ENCODE measurements at regions not wholly inside any gene's neighbourhood (a gene's known extent, or its start where the extent isn't known, plus 50 kb on each side); places are given as distances from the start of the nearest gene placed in this dataset.

DNA sequence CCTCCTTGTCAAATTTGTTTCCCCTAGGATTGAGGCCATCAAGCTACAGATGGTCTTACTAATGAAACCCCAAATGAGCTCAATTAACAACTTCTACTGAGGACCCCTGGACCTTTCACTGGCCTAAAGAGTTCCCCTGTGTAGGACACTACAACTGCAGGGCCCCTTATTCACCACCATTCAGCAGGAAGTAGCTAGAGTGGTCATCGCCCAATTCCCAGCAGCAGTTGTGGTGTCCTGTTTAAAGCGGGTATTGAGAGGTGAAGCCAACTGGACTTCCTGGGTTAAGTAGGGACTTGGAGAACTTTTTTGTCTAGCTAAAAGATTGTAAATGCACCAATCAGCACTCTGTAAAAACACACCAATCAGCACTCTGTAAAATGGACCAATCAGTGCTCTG, 1466.9 kb downstream of the KCNT2 start:
- H3K9me3 ChIP-seq (ENCODE audit: control insufficient read depth in 2 of 2, insufficient read depth in 1 of 2, low read depth in 1 of 2, low read length in 1 of 2): peaks cover 0 to 5% of the 10 kb centered on the region in 2 donors
- no peak overlapping the region for H3K27ac ChIP-seq (ENCODE audit: low read depth in 1 of 3, low read length in 2 of 3)
- H3K4me1 ChIP-seq (ENCODE audit: control insufficient read depth in 3 of 3, insufficient read depth in 2 of 3, low read depth in 1 of 3, low read length in 2 of 3): no peaks in the 10 kb centered on the region
- no peaks in the 10 kb centered on the region for H3K36me3 ChIP-seq (ENCODE audit: control insufficient read depth in 3 of 3, insufficient read depth in 2 of 3, low read depth in 1 of 3, low read length in 3 of 3)
- H3K4me3 ChIP-seq (ENCODE audit: low read depth in 1 of 3, low read length in 3 of 3): no peak overlapping the region
- WGBS, 3 donors: 96 to 98% (median 97%) methylated on average over 2 of the region's 2 CpGs
- no peaks in the 10 kb centered on the region for H3K27me3 ChIP-seq (ENCODE audit: control insufficient read depth in 3 of 3, insufficient read depth in 3 of 3, low read length in 3 of 3)
- FAIRE-seq: no peak
- DNase-seq: no peak

- H3K9me3 ChIP-seq (ENCODE audit: control insufficient read depth in 2 of 2, insufficient read depth in 1 of 2, low read depth in 1 of 2, low read length in 1 of 2): peaks cover 0 to 4% of the 10 kb centered on the region in 2 donors
- no peaks in the 10 kb centered on the region for H3K36me3 ChIP-seq (ENCODE audit: control insufficient read depth in 3 of 3, insufficient read depth in 2 of 3, low read depth in 1 of 3, low read length in 3 of 3)
- no peak overlapping the region for H3K27ac ChIP-seq (ENCODE audit: low read depth in 1 of 3, low read length in 2 of 3)
- H3K4me1 ChIP-seq (ENCODE audit: control insufficient read depth in 3 of 3, insufficient read depth in 2 of 3, low read depth in 1 of 3, low read length in 2 of 3): no peaks in the 10 kb centered on the region
- FAIRE-seq (no peak), DNase-seq (no peak)
- no peaks in the 10 kb centered on the region for H3K27me3 ChIP-seq (ENCODE audit: control insufficient read depth in 3 of 3, insufficient read depth in 3 of 3, low read length in 3 of 3)
- H3K4me3 ChIP-seq (ENCODE audit: low read depth in 1 of 3, low read length in 3 of 3): no peak overlapping the region
Observed at GRCh38 chr1:195130598-195130997, 1477.6 kb downstream of the KCNT2 start.

DNA sequence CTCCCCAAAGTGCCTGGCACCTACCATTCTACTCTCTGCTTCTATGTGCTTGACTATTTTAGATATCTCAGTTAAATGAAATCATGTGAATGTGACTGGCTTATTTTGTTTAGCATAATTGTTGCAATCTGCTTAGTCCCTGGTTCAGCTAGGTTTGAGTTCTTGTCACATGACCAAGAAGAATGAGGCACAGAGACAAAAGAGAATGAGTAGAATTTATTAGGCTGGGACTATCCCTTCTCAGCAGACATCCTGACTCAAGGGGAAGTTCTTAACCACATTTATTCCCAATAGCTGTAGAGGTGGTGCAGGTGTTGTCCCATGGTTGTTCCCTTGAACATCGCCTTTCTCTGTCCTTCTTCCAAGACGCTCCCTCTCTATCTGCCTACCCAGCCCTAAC, 1485.7 kb downstream of the KCNT2 start:
- H3K9me3 ChIP-seq (ENCODE audit: control insufficient read depth in 2 of 2, insufficient read depth in 1 of 2, low read depth in 1 of 2, low read length in 1 of 2): no peaks in the 10 kb centered on the region
- no peak overlapping the region for H3K4me3 ChIP-seq (ENCODE audit: low read depth in 1 of 3, low read length in 3 of 3)
- no peaks in the 10 kb centered on the region for H3K27me3 ChIP-seq (ENCODE audit: control insufficient read depth in 3 of 3, insufficient read depth in 3 of 3, low read length in 3 of 3)
- FAIRE-seq (no peak), DNase-seq (no peak)
- H3K4me1 ChIP-seq (ENCODE audit: control insufficient read depth in 3 of 3, insufficient read depth in 2 of 3, low read depth in 1 of 3, low read length in 2 of 3): no peaks in the 10 kb centered on the region
- H3K27ac ChIP-seq (ENCODE audit: low read depth in 1 of 3, low read length in 2 of 3): no peak overlapping the region
- WGBS, 3 donors: 89 to 94% (median 91%) methylated on average over 2 of the region's 2 CpGs
- H3K36me3 ChIP-seq (ENCODE audit: control insufficient read depth in 3 of 3, insufficient read depth in 2 of 3, low read depth in 1 of 3, low read length in 3 of 3): no peaks in the 10 kb centered on the region

- H3K9me3 ChIP-seq (ENCODE audit: control insufficient read depth in 2 of 2, insufficient read depth in 1 of 2, low read depth in 1 of 2, low read length in 1 of 2): no peaks in the 10 kb centered on the region
- H3K27ac ChIP-seq (ENCODE audit: low read depth in 1 of 3, low read length in 2 of 3): no peak overlapping the region
- no peaks in the 10 kb centered on the region for H3K27me3 ChIP-seq (ENCODE audit: control insufficient read depth in 3 of 3, insufficient read depth in 3 of 3, low read length in 3 of 3)
- H3K4me3 ChIP-seq (ENCODE audit: low read depth in 1 of 3, low read length in 3 of 3): no peak overlapping the region
- no peak for DNase-seq
- no peak for FAIRE-seq
- H3K4me1 ChIP-seq (ENCODE audit: control insufficient read depth in 3 of 3, insufficient read depth in 2 of 3, low read depth in 1 of 3, low read length in 2 of 3): no peaks in the 10 kb centered on the region
- no peaks in the 10 kb centered on the region for H3K36me3 ChIP-seq (ENCODE audit: control insufficient read depth in 3 of 3, insufficient read depth in 2 of 3, low read depth in 1 of 3, low read length in 3 of 3)
Observed at GRCh38 chr1:195113471-195113870, 1494.8 kb downstream of the KCNT2 start.

GRCh38 chr1:195105773-195106172, 1502.5 kb downstream of the KCNT2 start:
- Histone ChIP-seq H3K9me3 (ENCODE audit: control insufficient read depth in 2 of 2, insufficient read depth in 1 of 2, low read depth in 1 of 2, low read length in 1 of 2) (no peaks in the 10 kb centered on the region), H3K4me3 (ENCODE audit: low read depth in 1 of 3, low read length in 3 of 3) (no peak overlapping the region), H3K4me1 (ENCODE audit: control insufficient read depth in 3 of 3, insufficient read depth in 2 of 3, low read depth in 1 of 3, low read length in 2 of 3) (no peaks in the 10 kb centered on the region), H3K27ac (ENCODE audit: low read depth in 1 of 3, low read length in 2 of 3) (no peak overlapping the region), H3K36me3 (ENCODE audit: control insufficient read depth in 3 of 3, insufficient read depth in 2 of 3, low read depth in 1 of 3, low read length in 3 of 3) (no peaks in the 10 kb centered on the region), H3K27me3 (ENCODE audit: control insufficient read depth in 3 of 3, insufficient read depth in 3 of 3, low read length in 3 of 3) (no peaks in the 10 kb centered on the region)
- WGBS, 3 donors: 28 to 45% (median 40%) methylated on average over 2 of the region's 2 CpGs
- DNase-seq: peak in 1 of 2 donors; percentile 1
- no peak for FAIRE-seq

DNA sequence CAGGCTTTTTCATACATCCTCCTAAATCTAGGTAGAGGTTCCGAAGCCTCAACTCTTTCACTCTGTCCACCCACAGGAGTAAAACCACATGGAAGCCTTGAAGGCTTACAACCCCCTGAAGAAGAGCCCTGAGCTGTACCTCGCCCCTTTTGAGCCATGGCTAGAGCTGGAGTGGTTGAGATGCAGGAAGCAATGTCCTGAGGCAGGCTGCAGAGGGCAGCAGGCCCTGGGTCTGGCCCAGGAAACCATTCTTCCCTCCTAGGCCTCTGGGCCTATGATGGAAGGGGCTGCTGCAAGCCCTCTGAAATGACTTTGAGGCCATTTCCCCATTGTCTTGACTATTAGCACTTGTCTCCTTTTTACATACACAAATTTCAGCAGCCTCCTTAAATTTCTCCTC, 1503.0 kb downstream of the KCNT2 start:
- WGBS, 3 donors: 34 to 48% (median 46%) methylated on average over 2 of the region's 2 CpGs
- Histone ChIP-seq H3K36me3 (ENCODE audit: control insufficient read depth in 3 of 3, insufficient read depth in 2 of 3, low read depth in 1 of 3, low read length in 3 of 3) (no peaks in the 10 kb centered on the region), H3K27ac (ENCODE audit: low read depth in 1 of 3, low read length in 2 of 3) (no peak overlapping the region), H3K4me3 (ENCODE audit: low read depth in 1 of 3, low read length in 3 of 3) (no peak overlapping the region), H3K4me1 (ENCODE audit: control insufficient read depth in 3 of 3, insufficient read depth in 2 of 3, low read depth in 1 of 3, low read length in 2 of 3) (no peaks in the 10 kb centered on the region), H3K27me3 (ENCODE audit: control insufficient read depth in 3 of 3, insufficient read depth in 3 of 3, low read length in 3 of 3) (no peaks in the 10 kb centered on the region), H3K9me3 (ENCODE audit: control insufficient read depth in 2 of 2, insufficient read depth in 1 of 2, low read depth in 1 of 2, low read length in 1 of 2) (no peaks in the 10 kb centered on the region)
- DNase-seq: no peak
- no peak for FAIRE-seq

DNA sequence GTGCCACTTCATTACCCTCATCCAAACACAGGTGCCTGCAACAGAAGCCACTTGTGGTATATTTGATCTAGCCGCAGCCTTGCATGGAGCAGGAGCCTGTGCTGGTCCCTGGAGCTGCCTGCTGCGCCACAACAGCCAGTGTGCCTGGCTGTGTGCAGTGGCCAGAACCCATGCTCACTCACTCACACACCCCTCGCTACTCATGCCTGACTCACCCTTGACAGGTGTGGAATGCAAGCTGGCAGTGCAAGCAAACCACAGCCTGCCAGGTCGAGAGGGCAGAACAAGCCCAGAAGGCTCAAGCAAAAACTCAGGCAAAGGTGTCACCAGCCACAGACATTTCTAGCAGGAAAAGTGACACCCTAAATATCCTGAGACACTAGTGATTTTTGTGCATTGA, 1510.9 kb downstream of the KCNT2 start:
- H3K9me3 ChIP-seq (ENCODE audit: control insufficient read depth in 2 of 2, insufficient read depth in 1 of 2, low read depth in 1 of 2, low read length in 1 of 2): no peaks in the 10 kb centered on the region
- no peak for DNase-seq
- FAIRE-seq: no peak
- H3K4me3 ChIP-seq (ENCODE audit: low read depth in 1 of 3, low read length in 3 of 3): no peak overlapping the region
- WGBS, 3 donors: 69 to 76% (median 69%) methylated on average over 4 of the region's 4 CpGs
- H3K27me3 ChIP-seq (ENCODE audit: control insufficient read depth in 3 of 3, insufficient read depth in 3 of 3, low read length in 3 of 3): no peaks in the 10 kb centered on the region
- H3K36me3 ChIP-seq (ENCODE audit: control insufficient read depth in 3 of 3, insufficient read depth in 2 of 3, low read depth in 1 of 3, low read length in 3 of 3): no peaks in the 10 kb centered on the region
- no peaks in the 10 kb centered on the region for H3K4me1 ChIP-seq (ENCODE audit: control insufficient read depth in 3 of 3, insufficient read depth in 2 of 3, low read depth in 1 of 3, low read length in 2 of 3)
- H3K27ac ChIP-seq (ENCODE audit: low read depth in 1 of 3, low read length in 2 of 3): no peak overlapping the region

GRCh38 chr1:195096051-195096521, 1512.2 kb downstream of the KCNT2 start:
- no peaks in the 10 kb centered on the region for H3K9me3 ChIP-seq (ENCODE audit: control insufficient read depth in 2 of 2, insufficient read depth in 1 of 2, low read depth in 1 of 2, low read length in 1 of 2)
- no peaks in the 10 kb centered on the region for H3K27me3 ChIP-seq (ENCODE audit: control insufficient read depth in 3 of 3, insufficient read depth in 3 of 3, low read length in 3 of 3)
- H3K4me3 ChIP-seq (ENCODE audit: low read depth in 1 of 3, low read length in 3 of 3): no peak overlapping the region
- H3K36me3 ChIP-seq (ENCODE audit: control insufficient read depth in 3 of 3, insufficient read depth in 2 of 3, low read depth in 1 of 3, low read length in 3 of 3): no peaks in the 10 kb centered on the region
- no peak overlapping the region for H3K27ac ChIP-seq (ENCODE audit: low read depth in 1 of 3, low read length in 2 of 3)
- no peaks in the 10 kb centered on the region for H3K4me1 ChIP-seq (ENCODE audit: control insufficient read depth in 3 of 3, insufficient read depth in 2 of 3, low read depth in 1 of 3, low read length in 2 of 3)
- FAIRE-seq: no peak
- no peak for DNase-seq
- WGBS, 3 donors: 66 to 75% (median 74%) methylated on average over 9 of the region's 9 CpGs

DNA sequence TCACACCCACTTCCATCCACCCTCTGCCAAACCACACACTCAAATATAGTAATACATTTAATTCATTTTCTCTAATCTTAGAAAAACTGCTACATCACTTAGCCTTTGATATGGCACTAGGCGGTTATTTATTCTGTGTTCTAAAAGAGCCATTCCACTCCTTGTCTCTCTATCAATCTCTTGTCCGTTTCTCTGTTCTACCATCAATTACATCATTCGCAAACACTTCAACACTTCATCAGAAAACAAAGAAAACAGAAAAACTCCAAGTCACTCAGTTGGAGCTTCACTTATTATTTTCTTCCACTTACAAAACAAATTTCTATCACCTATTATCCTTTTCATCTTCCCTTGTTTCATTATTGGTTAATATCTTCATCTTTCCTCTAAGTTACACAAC, 1523.0 kb downstream of the KCNT2 start:
- no peak for FAIRE-seq
- no peak overlapping the region for H3K4me3 ChIP-seq (ENCODE audit: low read depth in 1 of 3, low read length in 3 of 3)
- H3K4me1 ChIP-seq (ENCODE audit: control insufficient read depth in 3 of 3, insufficient read depth in 2 of 3, low read depth in 1 of 3, low read length in 2 of 3): no peaks in the 10 kb centered on the region
- H3K36me3 ChIP-seq (ENCODE audit: control insufficient read depth in 3 of 3, insufficient read depth in 2 of 3, low read depth in 1 of 3, low read length in 3 of 3): no peaks in the 10 kb centered on the region
- no peaks in the 10 kb centered on the region for H3K9me3 ChIP-seq (ENCODE audit: control insufficient read depth in 2 of 2, insufficient read depth in 1 of 2, low read depth in 1 of 2, low read length in 1 of 2)
- 75 to 89% (median 83%) methylated on average over 3 of the region's 3 CpGs for WGBS, 3 donors
- H3K27me3 ChIP-seq (ENCODE audit: control insufficient read depth in 3 of 3, insufficient read depth in 3 of 3, low read length in 3 of 3): no peaks in the 10 kb centered on the region
- H3K27ac ChIP-seq (ENCODE audit: low read depth in 1 of 3, low read length in 2 of 3): no peak overlapping the region
- DNase-seq: no peak
